ENCODE measurements at regions not wholly inside any gene's neighbourhood (a gene's known extent, or its start where the extent isn't known, plus 50 kb on each side); places are given as distances from the start of the nearest gene placed in this dataset.

DNA sequence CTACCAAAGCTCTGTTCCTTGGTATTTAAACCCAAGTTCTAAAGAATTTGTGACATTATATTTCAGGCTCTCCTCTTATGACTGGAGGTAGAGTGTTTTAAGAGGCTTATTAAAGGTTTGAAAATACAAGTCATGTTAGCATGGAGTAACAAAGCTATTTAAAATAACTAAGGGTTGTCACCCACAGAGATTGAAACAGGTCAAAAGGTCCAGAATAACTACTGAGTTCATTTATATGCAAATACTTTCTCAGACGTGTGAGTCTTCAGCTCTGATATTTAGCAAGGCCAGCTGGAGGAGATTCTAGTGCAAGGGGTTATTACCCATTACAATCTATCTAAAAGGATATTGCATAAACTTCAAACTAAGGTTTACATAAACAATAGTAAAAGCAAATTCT is 1538.8 kb upstream of the CDH8 start:
- peak overlapping the region; percentile 24 for H3K4me3 ChIP-seq (ENCODE audit: low read length)
- H3K4me1 ChIP-seq (ENCODE audit: control insufficient read depth, low read depth, low read length) = peaks cover 29% of the 10 kb centered on the region
- no peaks in the 10 kb centered on the region for H3K27me3 ChIP-seq (ENCODE audit: control insufficient read depth, insufficient read depth, low read length)
- H3K9ac ChIP-seq (ENCODE audit: low read length) = no peak overlapping the region
- no peak overlapping the region for H3K27ac ChIP-seq (ENCODE audit: low read length)
- H3K9me3 ChIP-seq (ENCODE audit: control insufficient read depth, low read depth, low read length) = no peaks in the 10 kb centered on the region
- H3K36me3 ChIP-seq (ENCODE audit: control insufficient read depth, low read depth, low read length) = no peaks in the 10 kb centered on the region

GRCh38 chr16:63568164-63568563 is 1531.9 kb upstream of the CDH8 start:
- H3K9ac ChIP-seq (ENCODE audit: low read length) = no peak overlapping the region

GRCh38 chr16:63563819-63564505 is 1527.7 kb upstream of the CDH8 start:
- peaks cover 9% of the 10 kb centered on the region for H3K4me1 ChIP-seq (ENCODE audit: control insufficient read depth, low read depth, low read length)
- no peaks in the 10 kb centered on the region for H3K36me3 ChIP-seq (ENCODE audit: control insufficient read depth, low read depth, low read length)
- no peak overlapping the region for H3K27ac ChIP-seq (ENCODE audit: low read length)
- no peak overlapping the region for H3K4me3 ChIP-seq (ENCODE audit: low read length)
- peaks cover 6% of the 10 kb centered on the region for H3K9me3 ChIP-seq (ENCODE audit: control insufficient read depth, low read depth, low read length)
- H3K9ac ChIP-seq (ENCODE audit: low read length) = no peak overlapping the region
- H3K27me3 ChIP-seq (ENCODE audit: control insufficient read depth, insufficient read depth, low read length) = no peaks in the 10 kb centered on the region

More at GRCh38 chr16:63568164-63568563, 1531.9 kb upstream of the CDH8 start:
- Histone ChIP-seq H3K27ac (ENCODE audit: low read length) (no peak overlapping the region), H3K4me3 (ENCODE audit: low read length) (no peak overlapping the region), H3K27me3 (ENCODE audit: control insufficient read depth, insufficient read depth, low read length) (no peaks in the 10 kb centered on the region), H3K9me3 (ENCODE audit: control insufficient read depth, low read depth, low read length) (no peaks in the 10 kb centered on the region), H3K4me1 (ENCODE audit: control insufficient read depth, low read depth, low read length) (peaks cover 9% of the 10 kb centered on the region), H3K36me3 (ENCODE audit: control insufficient read depth, low read depth, low read length) (no peaks in the 10 kb centered on the region)

DNA sequence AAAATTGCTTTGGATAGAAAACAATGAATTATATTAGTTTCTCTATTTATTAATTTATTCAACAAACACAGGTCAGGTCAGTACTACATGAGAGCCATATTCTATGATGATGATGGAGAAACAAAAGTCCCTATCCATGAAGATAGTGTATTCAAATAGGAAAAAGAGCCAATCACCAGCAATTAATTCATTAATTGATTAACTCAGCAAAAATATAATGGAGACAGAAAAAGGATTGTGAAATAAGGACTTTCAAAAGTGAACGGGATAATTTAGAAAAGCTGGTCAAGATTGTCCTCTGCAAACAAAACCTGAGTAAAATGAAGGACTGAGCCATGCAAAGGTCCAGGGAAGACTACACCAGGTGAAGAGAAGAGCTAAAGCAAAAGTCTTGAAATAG is 1517.7 kb upstream of the CDH8 start:
- Histone ChIP-seq H3K9me3 (ENCODE audit: control insufficient read depth, low read depth, low read length) (no peaks in the 10 kb centered on the region), H3K4me1 (ENCODE audit: control insufficient read depth, low read depth, low read length) (no peaks in the 10 kb centered on the region), H3K27me3 (ENCODE audit: control insufficient read depth, insufficient read depth, low read length) (no peaks in the 10 kb centered on the region), H3K36me3 (ENCODE audit: control insufficient read depth, low read depth, low read length) (no peaks in the 10 kb centered on the region), H3K9ac (ENCODE audit: low read length) (no peak overlapping the region), H3K27ac (ENCODE audit: low read length) (no peak overlapping the region), H3K4me3 (ENCODE audit: low read length) (no peak overlapping the region)

DNA sequence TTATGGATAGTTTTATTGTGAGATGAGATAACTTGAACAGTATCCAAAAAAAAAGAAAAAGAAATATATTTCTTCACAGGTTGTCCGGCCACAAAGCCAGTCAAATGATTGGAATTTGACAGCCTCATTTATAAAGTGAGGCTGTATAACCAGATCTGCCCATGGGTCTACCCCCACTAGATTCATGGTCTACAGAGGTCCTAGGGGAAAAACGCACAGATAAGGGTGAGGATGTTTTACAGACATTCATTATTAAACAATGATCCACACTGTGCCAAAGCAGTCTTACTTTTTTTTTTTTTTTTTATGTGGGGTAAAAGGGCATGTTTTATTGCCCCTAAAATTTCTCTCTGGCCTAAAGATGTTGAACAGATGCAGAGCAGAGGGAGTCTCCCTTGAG is 1503.0 kb upstream of the CDH8 start:
- Histone ChIP-seq H3K27me3 (ENCODE audit: control insufficient read depth, insufficient read depth, low read length) (no peaks in the 10 kb centered on the region), H3K9ac (ENCODE audit: low read length) (no peak overlapping the region)

DNA sequence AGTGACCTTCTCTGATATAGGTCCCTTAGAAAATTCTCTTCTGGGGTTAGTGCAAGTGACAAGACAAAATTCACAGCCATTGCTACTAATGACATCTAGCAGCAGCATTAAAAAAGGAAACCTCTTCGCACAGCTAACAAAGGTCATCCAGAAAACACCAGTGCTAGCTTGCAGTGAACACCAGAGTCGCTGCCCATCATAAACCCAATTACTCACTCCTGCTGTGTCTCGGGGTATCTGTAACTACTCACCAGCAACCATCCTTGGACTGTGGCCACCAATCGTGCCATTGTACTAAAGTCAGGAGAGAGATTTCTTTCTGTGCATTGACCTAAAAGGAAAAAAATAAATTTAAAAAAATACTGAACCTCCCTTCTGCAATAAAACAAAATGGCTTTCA is 1494.7 kb upstream of the CDH8 start:
- Histone ChIP-seq H3K4me3 (ENCODE audit: low read length) (no peak overlapping the region), H3K36me3 (ENCODE audit: control insufficient read depth, low read depth, low read length) (no peaks in the 10 kb centered on the region), H3K9ac (ENCODE audit: low read length) (no peak overlapping the region), H3K4me1 (ENCODE audit: control insufficient read depth, low read depth, low read length) (peaks cover 9% of the 10 kb centered on the region), H3K27me3 (ENCODE audit: control insufficient read depth, insufficient read depth, low read length) (no peaks in the 10 kb centered on the region), H3K9me3 (ENCODE audit: control insufficient read depth, low read depth, low read length) (no peaks in the 10 kb centered on the region), H3K27ac (ENCODE audit: low read length) (no peak overlapping the region)

More for the DNA sequence above, 1503.0 kb upstream of the CDH8 start:
- no peak overlapping the region for H3K27ac ChIP-seq (ENCODE audit: low read length)
- H3K9me3 ChIP-seq (ENCODE audit: control insufficient read depth, low read depth, low read length) = no peaks in the 10 kb centered on the region
- no peaks in the 10 kb centered on the region for H3K36me3 ChIP-seq (ENCODE audit: control insufficient read depth, low read depth, low read length)
- peaks cover 13% of the 10 kb centered on the region for H3K4me1 ChIP-seq (ENCODE audit: control insufficient read depth, low read depth, low read length)
- no peak overlapping the region for H3K4me3 ChIP-seq (ENCODE audit: low read length)

DNA sequence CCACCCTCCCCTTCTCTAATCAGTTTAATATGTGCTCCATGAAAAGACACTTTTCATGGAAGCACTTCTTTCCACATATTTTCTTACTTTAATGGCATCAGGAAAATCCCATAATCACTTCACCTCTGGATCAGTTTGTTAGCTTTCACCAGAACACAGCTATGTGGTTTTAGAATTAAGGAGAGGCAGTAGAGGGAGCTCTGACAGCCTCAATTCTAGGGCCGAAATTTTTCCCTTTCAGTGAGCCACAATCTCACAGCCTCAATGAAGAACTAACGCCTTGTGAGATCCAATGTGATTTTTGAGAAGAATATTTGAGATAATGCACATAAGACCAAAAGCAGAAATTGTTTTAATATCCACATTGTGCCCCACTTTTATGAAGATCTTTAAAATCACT is 1494.0 kb upstream of the CDH8 start:
- H3K4me3 ChIP-seq (ENCODE audit: low read length) = no peak overlapping the region
- peaks cover 9% of the 10 kb centered on the region for H3K4me1 ChIP-seq (ENCODE audit: control insufficient read depth, low read depth, low read length)
- no peak overlapping the region for H3K27ac ChIP-seq (ENCODE audit: low read length)
- no peak overlapping the region for H3K9ac ChIP-seq (ENCODE audit: low read length)
- H3K36me3 ChIP-seq (ENCODE audit: control insufficient read depth, low read depth, low read length) = no peaks in the 10 kb centered on the region
- H3K27me3 ChIP-seq (ENCODE audit: control insufficient read depth, insufficient read depth, low read length) = no peaks in the 10 kb centered on the region
- H3K9me3 ChIP-seq (ENCODE audit: control insufficient read depth, low read depth, low read length) = no peaks in the 10 kb centered on the region

GRCh38 chr16:63527404-63527803 is 1491.2 kb upstream of the CDH8 start:
- Histone ChIP-seq H3K9ac (ENCODE audit: low read length) (no peak overlapping the region), H3K27me3 (ENCODE audit: control insufficient read depth, insufficient read depth, low read length) (no peaks in the 10 kb centered on the region), H3K4me1 (ENCODE audit: control insufficient read depth, low read depth, low read length) (no peaks in the 10 kb centered on the region), H3K36me3 (ENCODE audit: control insufficient read depth, low read depth, low read length) (no peaks in the 10 kb centered on the region), H3K27ac (ENCODE audit: low read length) (no peak overlapping the region), H3K4me3 (ENCODE audit: low read length) (no peak overlapping the region), H3K9me3 (ENCODE audit: control insufficient read depth, low read depth, low read length) (no peaks in the 10 kb centered on the region)

DNA sequence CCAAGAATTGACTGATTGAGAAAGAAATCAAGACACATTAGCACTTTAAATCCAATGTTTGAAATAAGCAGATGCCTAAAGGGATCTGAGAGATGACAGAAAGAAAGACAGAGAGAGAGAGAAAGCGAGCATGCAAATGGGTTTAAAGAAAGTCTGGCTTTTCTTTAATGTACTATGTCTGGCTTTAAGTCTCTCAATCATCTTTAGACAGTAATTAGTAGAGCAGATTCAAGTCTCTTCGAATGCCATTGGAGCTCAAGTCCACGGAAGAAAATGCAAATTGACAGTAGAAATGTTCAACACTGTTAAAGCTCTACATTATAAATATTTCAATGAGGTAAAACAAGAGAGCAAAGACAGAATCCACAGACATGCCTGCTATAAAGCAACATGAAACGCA is 1480.2 kb upstream of the CDH8 start:
- Histone ChIP-seq H3K27me3 (ENCODE audit: control insufficient read depth, insufficient read depth, low read length) (no peaks in the 10 kb centered on the region), H3K9me3 (ENCODE audit: control insufficient read depth, low read depth, low read length) (no peaks in the 10 kb centered on the region), H3K36me3 (ENCODE audit: control insufficient read depth, low read depth, low read length) (no peaks in the 10 kb centered on the region), H3K4me1 (ENCODE audit: control insufficient read depth, low read depth, low read length) (no peaks in the 10 kb centered on the region), H3K4me3 (ENCODE audit: low read length) (no peak overlapping the region), H3K27ac (ENCODE audit: low read length) (no peak overlapping the region), H3K9ac (ENCODE audit: low read length) (no peak overlapping the region)

DNA sequence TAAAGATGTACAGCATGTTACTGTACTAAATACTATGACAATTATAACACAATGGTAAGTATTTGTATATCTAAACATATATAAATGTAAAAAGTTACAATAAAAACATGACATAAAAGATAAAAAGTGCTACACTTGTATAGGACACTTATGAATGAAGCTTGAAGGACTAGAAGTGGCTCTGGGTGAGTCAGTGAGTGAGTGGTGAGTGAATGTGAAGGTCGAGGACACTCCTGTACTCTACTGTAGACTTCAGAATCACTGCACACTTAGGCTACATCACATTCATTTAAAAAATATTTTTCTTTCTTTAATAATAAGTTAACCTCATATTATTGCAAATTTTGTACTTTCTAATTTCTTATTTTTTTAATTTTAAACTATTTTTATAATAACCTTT is 1476.7 kb upstream of the CDH8 start:
- Histone ChIP-seq H3K4me1 (ENCODE audit: control insufficient read depth, low read depth, low read length) (no peaks in the 10 kb centered on the region), H3K27ac (ENCODE audit: low read length) (no peak overlapping the region), H3K36me3 (ENCODE audit: control insufficient read depth, low read depth, low read length) (no peaks in the 10 kb centered on the region), H3K9me3 (ENCODE audit: control insufficient read depth, low read depth, low read length) (no peaks in the 10 kb centered on the region), H3K4me3 (ENCODE audit: low read length) (no peak overlapping the region), H3K27me3 (ENCODE audit: control insufficient read depth, insufficient read depth, low read length) (no peaks in the 10 kb centered on the region), H3K9ac (ENCODE audit: low read length) (no peak overlapping the region)

DNA sequence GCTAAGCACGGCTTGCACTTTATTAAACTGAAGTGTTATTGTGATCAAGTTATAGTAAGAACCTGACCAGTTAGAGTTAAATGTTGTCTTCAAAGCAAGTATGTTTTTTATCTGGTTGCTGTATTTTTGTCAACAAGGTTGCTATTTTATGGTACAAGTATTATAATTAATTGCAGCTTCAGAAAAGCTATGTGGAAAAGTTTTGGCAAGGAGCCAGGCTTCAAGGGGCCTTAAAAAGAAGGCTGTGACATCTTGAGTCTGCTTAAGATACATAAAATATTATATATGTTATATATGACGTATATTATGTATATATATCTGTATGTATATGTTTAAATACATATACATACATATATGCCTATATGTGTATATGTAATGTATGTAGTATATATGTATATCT is 1461.2 kb upstream of the CDH8 start:
- Histone ChIP-seq H3K36me3 (ENCODE audit: control insufficient read depth, low read depth, low read length) (no peaks in the 10 kb centered on the region), H3K4me1 (ENCODE audit: control insufficient read depth, low read depth, low read length) (no peaks in the 10 kb centered on the region), H3K9me3 (ENCODE audit: control insufficient read depth, low read depth, low read length) (no peaks in the 10 kb centered on the region), H3K27me3 (ENCODE audit: control insufficient read depth, insufficient read depth, low read length) (no peaks in the 10 kb centered on the region), H3K4me3 (ENCODE audit: low read length) (no peak overlapping the region), H3K27ac (ENCODE audit: low read length) (no peak overlapping the region), H3K9ac (ENCODE audit: low read length) (no peak overlapping the region)

DNA sequence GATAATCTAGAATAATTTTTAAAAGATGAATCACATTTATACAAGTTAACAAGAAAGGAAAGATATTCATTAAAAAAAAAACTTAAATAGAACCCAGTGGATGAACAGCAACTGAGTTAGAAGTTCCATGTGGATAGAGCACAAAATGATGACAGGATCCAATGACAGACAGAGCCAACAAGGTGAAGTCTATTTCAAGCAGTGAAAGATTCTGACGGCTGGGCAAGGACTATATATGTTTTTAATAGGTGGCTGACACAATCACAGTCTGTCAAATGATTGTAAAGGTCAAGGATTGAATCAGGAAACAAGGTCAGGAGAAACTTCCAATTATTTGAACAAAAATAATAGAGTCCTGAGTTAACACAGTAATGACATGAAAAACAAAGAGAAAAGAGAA is 1460.0 kb upstream of the CDH8 start:
- H3K27me3 ChIP-seq (ENCODE audit: control insufficient read depth, insufficient read depth, low read length) = no peaks in the 10 kb centered on the region
- H3K36me3 ChIP-seq (ENCODE audit: control insufficient read depth, low read depth, low read length) = no peaks in the 10 kb centered on the region
- H3K9me3 ChIP-seq (ENCODE audit: control insufficient read depth, low read depth, low read length) = no peaks in the 10 kb centered on the region
- H3K27ac ChIP-seq (ENCODE audit: low read length) = no peak overlapping the region
- no peak overlapping the region for H3K4me3 ChIP-seq (ENCODE audit: low read length)
- no peak overlapping the region for H3K9ac ChIP-seq (ENCODE audit: low read length)
- H3K4me1 ChIP-seq (ENCODE audit: control insufficient read depth, low read depth, low read length) = no peaks in the 10 kb centered on the region
